Activated CD4-positive, CD25-positive, alpha-beta regulatory T cell (primary cell): ENCODE measurements at regions not wholly inside any gene's neighbourhood (a gene's known extent, or its start where the extent isn't known, plus 50 kb on each side); places are given as distances from the start of the nearest gene placed in this dataset.

Experiments used
- DNase-seq, 4 experiments: peaks; one replicate each; lab custom pipeline; 2025; lab: John Stamatoyannopoulos, UW

DNA sequence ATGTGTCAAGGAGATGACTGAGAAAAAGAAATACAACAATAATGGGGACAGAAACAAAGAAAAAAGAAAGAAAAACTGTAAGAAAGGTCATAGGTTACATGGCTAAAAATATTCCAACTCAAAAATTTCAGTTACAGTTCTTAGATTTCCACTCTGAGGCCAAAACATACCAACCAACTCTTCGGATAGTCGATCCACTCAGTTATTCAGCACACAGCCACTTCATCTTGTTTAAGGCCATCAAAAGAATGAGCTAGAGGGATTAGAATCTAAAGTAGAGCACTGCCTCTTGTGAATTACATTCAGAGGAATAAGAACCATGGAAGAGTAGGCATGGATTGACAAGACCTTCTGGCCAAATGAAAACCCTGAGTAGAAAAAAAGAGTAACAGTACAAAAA lies 277.0 kb downstream of the MRPL39 start:
- DNase-seq: no peak

GRCh38 chr21:25329227-25329825 lies 278.0 kb downstream of the MRPL39 start:
- no peak for DNase-seq

GRCh38 chr21:25328736-25329135 lies 278.5 kb downstream of the MRPL39 start:
- no peak for DNase-seq

DNA sequence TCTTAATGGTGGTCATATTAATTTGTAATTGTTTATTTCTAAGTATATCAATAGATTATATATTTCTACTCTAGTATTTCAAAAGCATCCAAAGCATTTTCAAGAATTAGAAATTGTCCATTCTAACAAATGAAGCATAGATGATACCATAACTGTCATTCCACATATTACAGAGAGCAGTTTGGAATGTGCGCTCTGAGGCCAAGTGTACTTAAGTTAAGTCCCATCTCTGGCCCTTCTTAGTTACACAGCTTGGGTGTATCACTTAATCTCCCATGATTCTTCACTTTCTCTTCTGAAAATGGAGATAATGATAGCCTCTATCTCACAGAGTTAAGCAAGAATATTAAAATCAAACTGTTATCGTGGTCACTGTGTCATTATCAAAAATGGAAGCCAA lies 281.1 kb downstream of the MRPL39 start:
- DNase-seq: no peak

GRCh38 chr21:25324666-25325065 lies 282.6 kb downstream of the MRPL39 start:
- no peak for DNase-seq

- DNase-seq: no peak
Measured at GRCh38 chr21:25323356-25323949, 283.8 kb downstream of the MRPL39 start.

- DNase-seq: no peak
Measured at GRCh38 chr21:25314247-25314646, 293.0 kb downstream of the MRPL39 start.

- no peak for DNase-seq
Measured at GRCh38 chr21:25313829-25314228, 293.5 kb downstream of the MRPL39 start.

- no peak for DNase-seq
Measured at GRCh38 chr21:25307489-25307888, 299.8 kb downstream of the MRPL39 start.

GRCh38 chr21:25304611-25305010 lies 302.7 kb downstream of the MRPL39 start:
- no peak for DNase-seq

DNA sequence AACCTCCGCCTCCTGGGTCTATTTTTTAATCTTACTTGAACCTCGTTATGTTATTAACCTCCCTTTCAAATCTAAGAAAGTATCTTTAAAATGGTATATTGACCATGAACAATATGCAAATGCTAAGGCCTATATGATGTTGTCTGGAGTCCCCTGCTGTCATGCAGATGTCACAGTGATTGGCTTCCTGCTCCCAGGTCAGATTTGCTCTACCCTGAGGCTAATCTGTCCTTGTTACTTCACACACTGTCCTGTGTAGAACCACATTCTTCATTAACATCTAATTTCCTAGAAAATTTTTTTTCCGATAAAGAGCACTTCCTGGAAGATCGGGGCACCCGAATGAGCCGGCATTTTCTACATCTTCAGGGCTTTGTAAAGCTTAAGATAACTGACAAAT lies 306.6 kb downstream of the MRPL39 start:
- no peak for DNase-seq

DNA sequence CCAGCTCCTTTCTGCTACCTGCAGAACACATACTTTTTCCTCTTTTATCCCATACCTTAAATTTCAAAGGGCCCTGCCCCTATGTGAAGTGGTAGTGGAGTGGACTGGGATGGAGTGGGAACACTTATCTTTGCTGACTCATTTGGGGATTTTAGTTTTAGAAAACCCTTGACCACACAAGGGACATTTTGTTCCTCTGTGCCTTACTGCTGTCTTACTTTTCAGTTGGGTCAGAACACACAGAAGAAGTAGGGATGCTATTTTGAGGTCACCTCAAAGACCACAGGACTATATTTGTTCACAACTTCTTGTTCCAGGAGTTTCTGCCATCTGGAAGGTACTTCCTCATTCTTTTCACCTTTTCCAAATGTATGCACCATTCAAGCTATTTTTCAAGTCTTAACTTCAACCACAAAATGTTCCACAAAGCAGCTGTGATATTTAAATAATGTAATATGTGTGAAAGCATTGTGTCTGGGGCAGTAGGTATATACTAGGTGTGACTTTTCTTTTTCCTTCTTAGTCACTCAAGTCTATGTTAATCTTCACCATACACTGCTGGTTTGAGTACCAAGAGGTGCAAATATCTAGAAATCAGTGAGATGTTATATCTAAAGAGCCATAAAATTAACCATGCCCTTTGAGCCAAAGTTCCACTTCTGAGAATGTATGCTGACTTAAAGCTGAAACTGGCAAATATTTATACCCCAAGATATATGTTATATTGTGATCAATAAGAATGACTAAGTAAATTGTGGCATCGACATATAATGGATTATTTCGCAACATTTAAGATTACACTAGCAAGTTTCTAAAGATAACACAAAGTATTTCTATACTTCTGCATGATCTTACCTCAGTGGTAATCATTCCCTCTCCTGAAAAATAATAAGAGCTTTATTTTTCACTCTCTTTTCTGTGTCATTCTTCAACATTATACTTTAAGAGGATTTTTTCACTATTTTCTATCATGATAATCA lies 308.5 kb downstream of the MRPL39 start:
- DNase-seq: no peak

DNA sequence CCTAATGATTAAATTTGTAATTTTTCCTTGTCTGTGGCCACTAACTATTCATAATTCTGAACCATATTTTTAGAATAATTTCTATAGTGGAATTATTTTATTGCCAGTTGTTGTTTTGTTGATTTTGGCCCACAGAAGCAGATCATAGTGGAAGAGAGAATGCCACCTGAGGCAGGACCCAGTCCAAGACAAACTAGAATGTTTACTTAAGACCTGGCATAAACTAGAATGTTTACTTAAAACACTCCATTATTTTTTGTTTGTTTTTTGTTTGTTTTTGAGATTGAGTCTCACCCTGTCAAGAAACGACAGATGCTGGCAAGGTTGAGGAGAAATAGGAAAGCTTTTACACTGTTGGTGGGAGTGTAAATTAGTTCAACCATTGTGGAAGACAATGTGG lies 310.2 kb downstream of the MRPL39 start:
- DNase-seq: no peak

DNA sequence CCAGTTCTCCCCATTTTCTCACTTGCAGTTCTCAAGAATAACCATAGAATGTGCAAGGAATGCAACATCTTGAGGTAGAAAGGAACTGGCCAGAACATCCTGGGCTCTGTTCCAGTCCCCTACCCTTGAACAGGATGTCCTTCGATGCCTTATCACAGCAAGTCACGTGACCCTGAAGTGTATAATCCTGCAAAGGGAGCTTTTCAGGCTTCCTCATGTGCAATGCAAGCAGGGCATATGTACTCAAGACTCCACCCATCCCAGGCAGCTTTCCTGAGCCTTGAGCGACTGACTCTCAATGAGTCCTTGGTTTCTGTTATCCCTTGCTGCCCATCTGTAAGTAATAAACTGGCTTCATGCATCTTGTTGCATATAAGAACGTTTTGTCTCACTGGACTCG lies 311.0 kb downstream of the MRPL39 start:
- DNase-seq: no peak

- DNase-seq: no peak
Measured at GRCh38 chr21:25292396-25292795, 314.9 kb downstream of the MRPL39 start.

DNA sequence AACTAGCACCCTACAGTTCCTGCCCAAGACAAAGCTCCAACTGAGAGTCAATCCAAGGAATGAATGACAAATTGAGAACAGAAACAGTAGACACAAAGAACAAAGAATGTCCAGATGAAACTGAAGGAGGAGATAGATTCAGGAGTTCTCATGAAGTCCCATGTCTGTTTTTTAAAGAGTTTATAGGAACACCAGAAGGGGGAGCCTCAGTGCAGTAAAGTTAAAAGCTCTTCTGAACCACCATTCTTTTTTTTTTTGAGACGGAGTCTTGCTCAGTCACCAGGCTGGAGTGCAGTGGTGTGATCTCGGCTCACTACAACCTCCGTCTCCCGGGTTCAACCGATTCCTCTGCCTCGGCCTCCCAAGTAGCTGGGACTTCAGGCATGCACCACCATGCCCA lies 323.6 kb downstream of the MRPL39 start:
- no peak for DNase-seq

- no peak for DNase-seq
Measured at GRCh38 chr21:25281134-25281533, 326.1 kb downstream of the MRPL39 start.

DNA sequence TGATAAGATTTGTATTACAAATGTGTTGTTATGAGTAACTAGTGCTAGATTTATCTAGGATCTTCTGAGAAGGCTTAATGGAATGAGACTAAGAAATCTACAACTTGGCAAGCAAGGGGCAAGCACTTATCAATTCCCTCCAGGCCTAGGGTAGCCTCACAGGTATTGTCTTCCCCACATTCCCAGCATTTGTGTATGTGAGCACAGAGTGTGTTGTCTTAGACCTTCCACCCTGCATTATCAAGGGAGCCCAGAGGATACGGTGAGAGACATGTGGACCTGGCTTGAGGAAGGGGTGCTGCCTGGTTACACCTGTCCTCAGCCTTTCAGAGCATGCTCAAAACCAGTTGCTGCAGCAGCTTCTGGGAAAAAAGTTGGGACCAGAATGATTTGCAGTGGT lies 327.2 kb downstream of the MRPL39 start:
- DNase-seq: no peak

GRCh38 chr21:25273959-25274358 lies 333.3 kb downstream of the MRPL39 start:
- DNase-seq: no peak

DNA sequence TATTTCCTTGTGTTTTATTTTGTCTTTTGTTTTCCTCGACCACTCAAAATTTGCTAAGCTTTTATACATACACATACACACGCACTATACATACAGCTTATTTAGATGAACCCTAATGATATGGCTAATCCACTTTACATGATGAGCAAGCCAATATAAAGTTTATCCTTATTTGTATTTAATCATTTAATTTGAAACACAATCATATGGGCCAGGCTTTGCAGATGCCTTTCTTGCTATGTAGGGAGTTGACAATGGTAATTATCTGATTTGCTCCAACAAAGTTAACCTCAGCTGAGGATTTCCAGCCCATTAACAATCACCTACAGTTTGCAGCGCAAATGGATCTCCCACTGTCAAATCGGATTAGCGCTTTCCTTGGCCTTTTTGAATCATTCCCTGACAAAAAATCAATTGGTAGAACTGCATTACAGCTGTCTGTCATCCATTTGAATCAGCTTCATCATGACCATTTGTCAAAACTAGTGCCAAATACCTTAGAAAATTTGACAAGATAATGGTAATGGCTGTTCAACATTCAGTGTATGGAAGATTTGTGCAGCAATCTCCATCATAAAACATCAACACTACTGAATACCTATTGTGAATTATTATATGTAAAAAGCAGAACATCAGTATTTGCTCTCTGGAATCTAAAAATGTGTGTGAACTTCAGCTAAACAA lies 352.6 kb downstream of the MRPL39 start:
- no peak for DNase-seq

DNA sequence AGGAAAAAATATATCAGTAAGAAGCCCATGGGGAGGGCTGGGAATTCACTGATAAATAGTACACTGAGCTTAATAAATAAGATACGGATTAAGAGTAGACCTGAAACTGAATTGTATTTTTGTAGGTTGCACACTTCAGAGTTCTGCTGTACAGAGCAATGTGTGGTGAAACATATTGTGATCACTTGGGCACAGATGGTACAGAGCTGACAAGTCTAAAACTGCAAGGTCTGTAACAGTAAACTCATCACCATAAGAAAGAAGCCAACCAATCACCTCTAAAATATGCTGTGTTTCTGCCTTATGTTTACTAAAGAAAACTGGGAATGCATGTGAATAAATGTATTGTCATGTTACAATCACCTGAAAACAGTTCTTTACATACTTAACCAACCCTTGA lies 360.7 kb downstream of the MRPL39 start:
- no peak for DNase-seq

GRCh38 chr21:25244735-25245134 lies 362.5 kb downstream of the MRPL39 start:
- DNase-seq: no peak

- no peak for DNase-seq
Measured at GRCh38 chr21:25243808-25244207, 363.5 kb downstream of the MRPL39 start.
